Superior temporal gyrus (tissue), 1 donor: ENCODE measurements at regions not wholly inside any gene's neighbourhood (a gene's known extent, or its start where the extent isn't known, plus 50 kb on each side); places are given as distances from the start of the nearest gene placed in this dataset.

Experiments used
- DNase-seq: peaks from one replicate; pipeline ENCODE4 v3.0.0-alpha.2; 2016; ENCODE audit errors: extremely low spot score

- DNase-seq: no peak
Observed at GRCh38 chr18:27899893-27900292, 277.0 kb downstream of the CDH2 start.

DNA sequence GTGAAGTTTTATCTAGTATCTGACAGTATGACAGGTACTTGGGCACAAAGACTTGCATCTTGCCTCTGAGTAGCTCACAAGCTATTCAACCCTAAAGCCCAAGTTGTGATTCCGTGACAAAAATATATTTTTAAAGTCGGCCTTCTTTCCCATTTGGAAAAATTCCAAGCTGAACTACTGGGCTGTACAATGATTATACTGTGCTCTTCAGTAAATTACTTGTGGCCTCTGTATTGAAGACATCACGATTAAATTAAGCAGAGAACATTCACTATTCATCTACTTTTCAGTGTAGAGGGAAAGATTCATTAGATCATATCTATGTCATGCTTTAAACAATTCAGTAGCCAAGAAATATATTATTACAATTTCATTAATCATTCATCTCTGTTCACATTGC lies 282.2 kb downstream of the CDH2 start:
- DNase-seq: no peak

GRCh38 chr18:27887711-27888495 lies 289.0 kb downstream of the CDH2 start:
- DNase-seq: no peak

GRCh38 chr18:27887287-27887686 lies 289.6 kb downstream of the CDH2 start:
- no peak for DNase-seq

DNA sequence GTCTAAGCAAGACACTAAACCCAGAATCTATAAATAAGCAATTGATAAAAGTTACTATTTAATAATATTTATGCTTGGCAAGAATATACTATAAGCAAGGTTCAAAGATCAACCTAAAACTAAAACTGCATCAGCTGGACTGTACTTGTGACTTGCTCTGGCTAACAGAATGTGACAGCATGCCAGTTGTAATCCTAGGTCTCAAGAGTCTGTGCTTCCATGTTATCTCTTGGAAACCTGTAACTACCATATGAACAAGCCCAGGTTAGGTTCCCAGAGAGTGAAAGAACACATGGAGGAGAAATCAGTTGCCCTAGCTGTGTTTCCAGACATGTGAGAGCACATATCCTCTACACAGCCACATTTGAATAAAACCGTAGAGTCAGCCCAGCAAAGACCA lies 297.4 kb downstream of the CDH2 start:
- no peak for DNase-seq

DNA sequence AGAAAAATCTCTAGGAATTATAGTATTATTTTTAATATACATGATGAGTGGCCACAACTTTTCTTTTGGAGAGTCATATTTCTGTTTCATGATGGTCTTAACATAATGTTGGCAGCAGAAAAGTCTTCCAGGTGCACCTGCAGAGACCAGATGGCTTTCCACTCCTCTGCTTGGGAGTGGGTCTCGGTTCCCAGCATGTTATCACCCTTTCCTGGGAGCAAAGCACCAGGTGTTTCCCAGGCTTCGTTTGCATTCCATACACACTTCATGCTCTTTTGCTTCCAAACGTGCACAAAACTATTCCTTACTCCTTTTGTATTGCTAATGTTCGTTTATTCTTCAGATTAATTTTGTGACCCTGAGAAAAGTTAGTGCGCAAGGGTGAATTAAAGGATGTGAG lies 305.2 kb downstream of the CDH2 start:
- DNase-seq: no peak

GRCh38 chr18:27869735-27870134 lies 307.2 kb downstream of the CDH2 start:
- DNase-seq: no peak

- no peak for DNase-seq
Observed at GRCh38 chr18:27865431-27865830, 311.5 kb downstream of the CDH2 start.

- no peak for DNase-seq
Observed at GRCh38 chr18:27863780-27864430, 313.0 kb downstream of the CDH2 start.

GRCh38 chr18:27862041-27862682 lies 314.8 kb downstream of the CDH2 start:
- no peak for DNase-seq

GRCh38 chr18:27861539-27861938 lies 315.4 kb downstream of the CDH2 start:
- no peak for DNase-seq

DNA sequence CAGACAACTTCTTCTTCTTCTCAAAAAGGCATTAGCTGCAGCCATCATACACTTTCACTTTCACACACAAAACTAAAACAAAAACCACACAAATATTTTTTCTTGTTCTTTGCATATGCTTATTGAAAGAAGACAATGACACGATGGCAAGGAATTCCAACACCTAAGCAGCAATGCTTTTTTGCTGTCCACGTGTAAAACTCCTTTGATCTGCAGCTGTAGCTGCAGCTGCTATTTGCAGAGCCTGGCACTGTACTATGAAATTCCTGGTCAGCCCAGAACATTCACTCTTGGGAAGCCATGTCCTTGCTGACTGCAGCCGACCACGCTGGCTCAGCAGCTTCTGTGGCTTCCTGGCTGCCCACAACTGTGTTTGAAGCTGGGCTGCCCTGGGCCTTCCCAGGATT lies 316.2 kb downstream of the CDH2 start:
- no peak for DNase-seq

- DNase-seq: no peak
Observed at GRCh38 chr18:27860011-27860410, 316.9 kb downstream of the CDH2 start.

DNA sequence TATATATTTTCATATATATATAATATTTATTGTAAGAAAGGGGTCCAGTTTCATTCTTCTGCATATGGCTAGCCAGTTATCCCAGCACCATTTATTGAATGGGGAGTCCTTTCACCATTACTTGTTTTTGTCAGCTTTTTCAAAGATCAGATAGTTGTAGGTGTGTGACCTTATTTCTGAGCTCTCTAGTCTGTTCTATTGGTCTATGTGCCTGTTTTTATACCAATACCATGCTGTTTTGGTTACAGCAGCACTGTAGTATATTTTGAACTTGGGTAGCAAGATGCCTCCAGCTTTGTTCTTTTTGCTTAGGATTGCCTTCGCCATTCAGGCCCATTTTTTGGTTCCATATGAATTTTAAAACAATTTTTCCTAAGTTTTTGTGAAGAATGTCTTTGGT lies 320.1 kb downstream of the CDH2 start:
- no peak for DNase-seq

- no peak for DNase-seq
Observed at GRCh38 chr18:27855486-27855885, 321.4 kb downstream of the CDH2 start.

DNA sequence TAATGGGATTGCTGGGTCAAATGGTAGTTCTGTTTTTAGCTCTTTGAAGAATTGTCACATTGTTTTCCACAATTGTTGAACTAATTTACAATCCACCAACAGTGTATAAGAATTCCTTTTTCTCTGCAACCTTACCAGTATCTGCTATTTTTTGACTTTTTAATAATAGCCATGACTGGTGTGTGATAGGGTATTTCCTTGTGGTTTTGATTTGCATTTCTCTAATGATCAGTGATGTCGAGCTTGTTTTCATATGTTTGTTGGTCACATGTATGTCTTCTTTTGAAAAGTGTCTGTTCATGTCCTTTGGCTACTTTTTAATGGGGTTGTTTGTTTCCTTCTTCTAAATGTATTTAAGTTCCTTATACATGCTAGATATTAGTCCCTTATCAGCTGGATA lies 322.3 kb downstream of the CDH2 start:
- DNase-seq: no peak

DNA sequence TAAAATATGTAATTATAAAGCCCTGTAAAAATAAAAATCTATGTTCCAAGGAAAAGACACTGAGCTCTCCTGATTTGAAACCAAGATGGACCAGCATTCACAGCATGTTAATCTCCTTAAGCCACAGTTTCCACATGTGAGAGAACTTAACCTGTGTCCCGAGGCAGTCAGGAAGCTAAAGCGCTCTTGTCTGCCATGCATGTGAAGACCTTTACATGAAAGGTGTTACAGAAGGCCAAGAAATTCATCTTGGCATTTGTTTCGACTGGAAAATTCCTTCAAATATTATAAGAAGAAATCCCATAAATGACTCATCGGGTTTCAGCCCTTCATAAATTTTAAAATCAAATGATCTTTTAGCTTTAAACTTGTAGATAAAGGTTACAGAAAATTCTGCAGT lies 328.6 kb downstream of the CDH2 start:
- DNase-seq: no peak

- no peak for DNase-seq
Observed at GRCh38 chr18:27847412-27847811, 329.5 kb downstream of the CDH2 start.

DNA sequence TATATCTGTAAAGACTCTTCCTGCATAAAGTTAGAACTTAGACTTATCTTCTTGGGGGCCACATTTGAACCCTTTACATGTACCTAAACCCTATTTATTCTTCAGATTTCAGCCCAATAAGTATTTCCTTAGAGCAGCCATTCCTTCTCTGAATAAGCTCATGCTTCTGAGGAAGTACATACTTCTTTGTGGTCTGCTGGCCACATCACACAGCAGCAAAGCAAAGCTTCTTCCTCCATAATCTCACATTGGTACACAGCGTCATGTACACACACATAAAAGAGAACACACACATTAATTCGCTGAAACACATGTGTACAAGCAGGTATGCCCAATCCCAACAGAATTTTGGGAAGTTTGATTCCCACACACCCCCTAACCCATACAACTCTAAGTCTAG lies 331.0 kb downstream of the CDH2 start:
- no peak for DNase-seq

GRCh38 chr18:27843783-27844777 lies 332.9 kb downstream of the CDH2 start:
- no peak for DNase-seq

DNA sequence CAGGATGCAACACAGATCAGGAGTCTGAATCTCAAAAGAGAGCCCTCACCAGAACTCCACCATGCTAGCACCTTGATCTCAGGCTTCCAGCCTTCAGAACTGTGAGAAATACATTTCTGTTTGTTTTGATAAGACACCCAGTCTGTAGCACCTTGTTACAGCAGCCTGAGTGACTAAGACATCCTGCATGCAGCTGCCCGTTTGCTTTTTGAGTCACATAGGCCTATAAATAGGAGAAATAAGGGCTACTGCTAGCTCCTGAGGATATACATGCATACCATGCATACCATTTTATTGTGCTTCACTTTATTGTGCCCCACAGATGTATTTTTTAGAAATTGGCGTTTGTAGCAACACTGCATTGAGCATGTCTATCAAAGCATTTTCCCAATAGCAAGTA lies 337.8 kb downstream of the CDH2 start:
- DNase-seq: no peak

GRCh38 chr18:27838225-27838624 lies 338.7 kb downstream of the CDH2 start:
- no peak for DNase-seq
